Right kidney (tissue), 1 donor: ENCODE measurements at regions not wholly inside any gene's neighbourhood (a gene's known extent, or its start where the extent isn't known, plus 50 kb on each side); places are given as distances from the start of the nearest gene placed in this dataset.
A peak's percentile ranks its signal among the peaks of the same experiment; 100 is the strongest.

Experiments used
- DNase-seq: peaks from one replicate; pipeline ENCODE4 v3.0.0-alpha.2; 2016

- DNase-seq = no peak
Measured at GRCh38 chr20:22404419-22405170, 179.8 kb downstream of the FOXA2 start.

- DNase-seq = peak; percentile 31
Measured at GRCh38 chr20:22403632-22404361, 180.6 kb downstream of the FOXA2 start.

GRCh38 chr20:22403022-22403631, 181.2 kb downstream of the FOXA2 start:
- DNase-seq = peak; percentile 20

- DNase-seq = no peak
Measured at GRCh38 chr20:22402550-22402949, 181.8 kb downstream of the FOXA2 start.

DNA sequence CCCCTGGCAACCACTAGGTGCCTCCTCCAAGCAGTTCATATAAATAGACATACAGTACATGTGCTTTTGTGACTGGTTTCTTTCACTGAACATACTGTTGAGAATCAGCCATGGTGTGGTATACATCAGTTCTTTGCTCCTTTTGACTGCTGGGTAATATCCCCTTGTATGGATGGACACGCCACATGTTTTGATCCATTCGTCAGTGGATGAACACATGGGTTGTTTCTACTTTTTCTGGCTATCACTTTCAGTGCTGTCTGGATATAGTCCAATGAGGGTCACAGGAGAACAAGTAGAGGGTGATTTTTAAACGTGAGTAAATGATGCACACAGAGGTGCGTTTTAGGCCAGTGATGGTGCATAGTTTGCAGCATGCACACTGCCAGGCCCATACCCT, 183.9 kb downstream of the FOXA2 start:
- no peak for DNase-seq

DNA sequence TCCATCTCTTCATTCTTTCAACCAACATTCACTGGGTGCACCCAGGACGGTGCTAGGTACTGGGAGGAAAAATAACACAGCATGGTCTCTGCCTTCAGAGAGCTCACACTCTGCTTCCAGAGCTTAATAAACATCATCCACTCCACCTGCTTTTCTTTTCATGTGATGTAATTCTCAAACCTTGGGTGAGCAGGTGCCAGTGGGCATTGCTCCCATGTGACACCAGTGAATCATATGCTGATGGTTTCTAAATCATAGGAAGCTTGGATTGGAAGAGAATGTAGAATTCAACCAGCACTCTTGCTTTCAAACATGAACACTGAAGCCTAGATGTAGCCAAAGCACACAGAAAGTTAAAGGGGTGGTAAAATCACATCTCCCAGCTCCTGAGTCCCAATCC, 189.8 kb downstream of the FOXA2 start:
- DNase-seq = no peak

DNA sequence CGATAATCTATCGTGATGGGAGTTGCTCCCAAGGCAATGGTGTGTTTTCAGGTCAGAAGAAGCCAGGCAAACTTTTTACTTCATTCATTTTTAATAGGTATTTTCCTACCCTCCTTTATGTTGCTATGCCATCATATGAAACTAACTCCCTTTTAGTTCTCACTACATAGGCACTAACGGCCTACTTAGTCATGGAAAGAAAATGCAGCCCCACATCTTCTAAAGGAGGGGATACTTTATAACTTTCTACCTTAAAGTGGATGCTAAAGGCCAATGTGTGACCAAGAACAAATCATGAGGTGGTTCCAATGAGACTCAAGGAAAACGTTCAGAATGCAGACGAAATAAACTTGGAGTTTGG, 193.8 kb downstream of the FOXA2 start:
- no peak for DNase-seq

- DNase-seq = no peak
Measured at GRCh38 chr20:22389836-22390542, 194.4 kb downstream of the FOXA2 start.

GRCh38 chr20:22387452-22387851, 196.9 kb downstream of the FOXA2 start:
- no peak for DNase-seq

DNA sequence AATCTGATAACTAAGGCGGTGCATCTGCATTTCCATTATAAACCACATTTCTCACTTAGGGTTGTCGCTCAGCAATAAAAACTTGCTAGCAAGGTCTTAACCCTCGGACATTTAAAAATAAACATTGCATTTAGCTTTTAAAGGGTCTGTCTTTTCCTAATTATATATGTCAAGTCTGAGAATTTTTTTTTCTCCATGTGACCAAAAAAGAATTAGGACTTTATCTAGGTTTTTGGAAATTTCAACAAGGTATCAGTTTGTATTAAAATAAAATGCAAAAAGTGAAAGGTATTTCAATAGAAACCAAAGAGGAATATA, 198.1 kb downstream of the FOXA2 start:
- DNase-seq = no peak

DNA sequence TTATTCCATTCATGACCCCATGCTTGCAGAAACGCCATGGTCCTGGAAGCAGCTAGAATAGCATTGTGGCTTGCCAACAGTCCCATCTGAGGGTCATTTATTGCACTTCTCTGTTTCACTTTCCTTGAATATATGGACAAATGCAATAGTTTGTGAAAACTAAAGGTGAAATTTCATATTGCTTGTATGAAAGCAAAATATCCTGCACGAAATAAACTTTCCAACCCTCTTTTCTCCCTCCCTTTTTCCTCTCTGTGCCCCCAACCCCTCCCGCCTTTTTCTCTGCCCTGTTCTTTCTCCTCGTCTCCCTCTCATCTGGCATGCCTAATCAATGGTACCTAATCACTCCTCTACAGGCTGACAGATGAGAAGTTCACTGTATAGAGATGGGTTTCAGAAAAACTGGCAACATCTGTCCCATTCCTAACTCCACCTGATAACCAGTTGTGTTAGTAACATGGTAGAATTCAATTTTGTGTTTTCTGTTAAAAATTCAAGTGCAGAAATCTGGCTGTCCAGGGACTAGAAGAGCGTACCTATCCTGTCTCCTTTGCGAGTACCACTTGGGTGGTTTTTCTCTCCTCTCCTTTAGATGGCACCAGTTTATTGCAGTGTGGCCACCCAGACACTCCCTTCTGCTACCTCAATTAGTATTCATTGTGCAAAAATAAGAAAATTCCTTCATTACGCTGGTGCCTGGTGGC, 198.6 kb downstream of the FOXA2 start:
- no peak for DNase-seq

GRCh38 chr20:22384978-22385377, 199.4 kb downstream of the FOXA2 start:
- DNase-seq = no peak

DNA sequence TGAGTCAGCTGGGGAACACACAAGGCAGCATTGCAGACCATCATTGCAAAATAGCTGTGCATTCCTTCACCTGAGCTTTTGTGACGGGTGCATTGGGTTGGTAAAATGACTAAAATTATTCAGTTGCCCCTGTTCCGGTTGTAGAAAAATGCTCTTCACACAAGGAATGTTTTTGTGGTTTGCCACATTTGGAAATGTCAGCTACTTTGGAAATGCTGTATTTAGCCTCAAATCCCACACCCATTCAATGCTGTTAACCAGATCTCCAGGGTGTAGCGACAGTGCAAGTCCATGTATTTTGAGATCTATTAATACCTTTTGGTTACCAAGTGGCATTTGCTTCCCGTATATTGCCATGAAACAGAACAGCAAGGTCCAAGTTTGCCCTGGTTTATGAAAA, 201.2 kb downstream of the FOXA2 start:
- no peak for DNase-seq

DNA sequence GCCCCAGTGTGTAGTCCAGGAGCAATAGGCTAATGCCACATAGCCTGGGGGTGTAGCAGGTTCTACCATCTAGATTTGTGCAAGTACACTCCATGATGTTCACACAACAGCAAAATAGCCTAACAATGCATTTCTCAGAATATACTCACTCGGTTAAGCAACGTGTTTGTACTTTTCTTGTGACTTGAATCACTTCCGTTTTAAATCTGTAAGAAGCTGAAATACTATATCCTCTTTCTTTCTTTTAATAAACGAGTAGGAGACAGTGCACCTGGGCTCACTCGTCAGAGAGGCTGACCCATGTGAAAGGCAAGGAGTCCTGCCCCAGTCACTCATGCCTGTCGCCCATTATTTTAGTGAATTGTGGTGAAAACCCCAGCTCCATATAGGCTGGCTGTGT, 201.6 kb downstream of the FOXA2 start:
- no peak for DNase-seq

- DNase-seq = no peak
Measured at GRCh38 chr20:22381812-22382416, 202.5 kb downstream of the FOXA2 start.

GRCh38 chr20:22379472-22379871, 204.9 kb downstream of the FOXA2 start:
- DNase-seq = no peak

- no peak for DNase-seq
Measured at GRCh38 chr20:22374678-22375590, 209.4 kb downstream of the FOXA2 start.

GRCh38 chr20:22374066-22374465, 210.3 kb downstream of the FOXA2 start:
- no peak for DNase-seq

- DNase-seq = no peak
Measured at GRCh38 chr20:22373164-22373895, 211.0 kb downstream of the FOXA2 start.

DNA sequence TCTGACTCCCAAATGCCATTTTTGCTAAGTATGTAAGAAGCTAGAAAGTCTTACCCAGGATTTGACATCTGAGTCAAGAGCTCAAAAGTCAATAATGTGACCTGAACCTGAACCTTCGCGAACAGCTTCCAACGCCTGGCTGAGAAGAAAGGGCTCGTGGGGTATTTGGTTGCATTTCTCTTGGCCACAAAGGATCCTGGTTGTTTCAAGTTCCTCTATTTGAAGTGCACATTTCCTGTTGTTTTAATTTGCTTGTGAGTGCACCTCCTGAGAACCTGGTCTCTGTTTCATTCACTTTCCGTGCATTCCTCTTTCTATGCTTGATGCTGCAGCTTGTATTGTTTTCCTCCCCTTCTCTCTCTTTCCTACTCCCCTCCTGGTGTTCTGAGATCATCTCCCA, 212.5 kb downstream of the FOXA2 start:
- no peak for DNase-seq
